Spleen (tissue), 11 donors: ENCODE measurements at regions not wholly inside any gene's neighbourhood (a gene's known extent, or its start where the extent isn't known, plus 50 kb on each side); places are given as distances from the start of the nearest gene placed in this dataset.

Experiments used
- DNase-seq: peaks from one replicate; pipeline ENCODE4 v3.0.0-alpha.2; 2020
- H3K27ac ChIP-seq, 8 donors: fragments of 200-600 bp; sonication (generic) in 7 of 8; 1 replicate in 4 of 8; 2 replicates in 4 of 8; pipeline versions ENCODE4 v1.5.0 to v1.8.0; 2016 to 2021; ENCODE audit warnings: inconsistent platforms in 4 of 8, mild to moderate bottlenecking in 4 of 8, moderate library complexity in 1 of 8
- H3K27me3 ChIP-seq, 7 donors: fragments of 200-600 bp; sonication (generic) in 6 of 7; replicated peaks in 1 of 7; 1 replicate in 4 of 7; 2 replicates in 3 of 7; pipeline versions ENCODE4 v1.5.0 to v1.8.0; 2016 to 2021; ENCODE audit warnings: inconsistent platforms in 3 of 7, mild to moderate bottlenecking in 1 of 7
- H3K36me3 ChIP-seq, 6 donors: fragments of 200-600 bp; sonication (generic) in 5 of 6; 1 replicate in 4 of 6; 2 replicates in 2 of 6; pipeline versions ENCODE4 v1.5.0 to v1.8.0; 2016 to 2021; ENCODE audit warnings: inconsistent platforms in 2 of 6
- H3K4me1 ChIP-seq, 6 donors: fragments of 200-600 bp; sonication (generic) in 5 of 6; 1 replicate in 3 of 6; 2 replicates in 3 of 6; pipeline versions ENCODE4 v1.5.0 to v1.8.0; 2016 to 2021; ENCODE audit warnings: inconsistent platforms in 3 of 6
- H3K4me3 ChIP-seq, 8 donors: fragments of 200-600 bp; sonication (generic) in 7 of 8; 1 replicate in 4 of 8; 2 replicates in 4 of 8; pipeline versions ENCODE4 v1.5.0 to v1.8.0; 2016 to 2021; ENCODE audit warnings: inconsistent platforms in 4 of 8, mild to moderate bottlenecking in 4 of 8, moderate library complexity in 2 of 8
- H3K9me3 ChIP-seq, 8 donors: fragments of 200-600 bp; sonication (generic) in 7 of 8; 1 replicate in 4 of 8; 2 replicates in 4 of 8; pipeline versions ENCODE4 v1.5.0 to v1.8.0; 2016 to 2021; ENCODE audit warnings: inconsistent platforms in 4 of 8
- POLR2A ChIP-seq, 3 donors: fragments of 450-650 bp; IDR thresholded peaks; one replicate each; pipeline ENCODE4 v1.5.1; 2017; ENCODE audit warnings: antibody characterized with exemption in 3 of 3, mild to moderate bottlenecking in 1 of 3
- POLR2AphosphoS5 ChIP-seq, 3 donors: sonication (generic); formaldehyde crosslinking; IDR thresholded peaks; one replicate each; pipeline ENCODE4 v1.5.1; 2017; ENCODE audit warnings: antibody characterized with exemption in 3 of 3
- WGBS, 5 donors: extraction: QIAGEN DNeasy Blood & Tissue Kit in 3 of 5; methylation state at CpG; one replicate each; pipeline versions ENCODE4 v1.1.5 to v1.1.7; 2013 to 2018; 5-methylcytosine and 5-hydroxymethylcytosine counted together
- intact Hi-C: fragments of 100-400 bp; cut with DNase I; formaldehyde crosslinking; loops from one replicate; pipeline ENCODE4 v1.15.0; 2023; ENCODE audit warnings: low total_unique reads
- TF ChIP-seq, protein P1 (sequence below), 11 experiments: fragments of 200-600 bp in 7 of 11; fragments of 450-650 bp in 4 of 11; sonication (generic) in 4 of 11; IDR thresholded peaks in 8 of 11; conservative IDR thresholded peaks in 3 of 11; 1 replicate in 7 of 11; 2 replicates in 4 of 11; pipeline versions ENCODE4 v1.4.0 to v1.8.0; 2016 to 2021; ENCODE audit warnings: antibody characterized with exemption in 11 of 11, inconsistent platforms in 4 of 11, mild to moderate bottlenecking in 1 of 11
- donor health status: healthy with polysubstance abuse.
- donor health status: DM: no; HTN: no; CAD: no; lungs with moderate emphysema.
- donor health status: DM: no; HTN: no; CAD: no.
- donor health status: Bipolar disorder and iron deficiency.
- donor health status: healthy.
- donor health status: DM: no; HTN: no; CAD: no.
- donor health status: DM: yes; HTN: yes; CAD: no.

DNA sequence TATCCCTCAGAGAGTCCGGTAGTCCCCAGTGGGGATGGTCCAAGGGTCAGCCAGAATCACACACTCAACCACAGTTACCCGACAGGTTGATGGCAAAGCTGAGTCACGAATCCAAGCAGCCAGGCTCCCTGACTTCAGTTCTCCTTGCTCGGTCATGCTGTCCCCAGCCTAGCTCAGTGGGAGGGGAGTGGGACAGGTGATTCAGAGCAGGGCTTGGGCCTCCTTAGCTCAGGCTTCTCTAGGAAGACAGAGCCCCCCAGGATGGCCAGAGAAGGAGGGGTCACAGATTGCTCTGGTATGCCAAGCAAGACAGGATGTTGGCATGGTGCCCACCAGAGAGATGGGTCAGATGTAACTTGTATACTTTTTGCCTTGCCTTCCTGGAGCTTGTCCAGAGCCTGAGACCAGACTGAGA, 66.5 kb downstream of the EFNB1 start:
- WGBS, 5 donors: 12 to 60% (median 31%) methylated on average over 4 of the region's 4 CpGs; no CpG with 5 or more reads in 1 of the 5 donors
- Histone ChIP-seq H3K4me3 (peak overlapping the region in 1 of 8 donors; percentile 49), H3K27me3 (peaks cover 0 to 11% (median 0%) of the 10 kb centered on the region in 7 donors), H3K4me1 (peaks cover 0 to 30% (median 15%) of the 10 kb centered on the region in 6 donors), H3K36me3 (no peaks in the 10 kb centered on the region), H3K27ac (peak overlapping the region in 7 of 8 donors; percentile 60 to 78 (median 72)), H3K9me3 (no peaks in the 10 kb centered on the region)
- no peak for DNase-seq
- intact Hi-C loops: no loop called here
- TF ChIP-seq, protein P1, sequence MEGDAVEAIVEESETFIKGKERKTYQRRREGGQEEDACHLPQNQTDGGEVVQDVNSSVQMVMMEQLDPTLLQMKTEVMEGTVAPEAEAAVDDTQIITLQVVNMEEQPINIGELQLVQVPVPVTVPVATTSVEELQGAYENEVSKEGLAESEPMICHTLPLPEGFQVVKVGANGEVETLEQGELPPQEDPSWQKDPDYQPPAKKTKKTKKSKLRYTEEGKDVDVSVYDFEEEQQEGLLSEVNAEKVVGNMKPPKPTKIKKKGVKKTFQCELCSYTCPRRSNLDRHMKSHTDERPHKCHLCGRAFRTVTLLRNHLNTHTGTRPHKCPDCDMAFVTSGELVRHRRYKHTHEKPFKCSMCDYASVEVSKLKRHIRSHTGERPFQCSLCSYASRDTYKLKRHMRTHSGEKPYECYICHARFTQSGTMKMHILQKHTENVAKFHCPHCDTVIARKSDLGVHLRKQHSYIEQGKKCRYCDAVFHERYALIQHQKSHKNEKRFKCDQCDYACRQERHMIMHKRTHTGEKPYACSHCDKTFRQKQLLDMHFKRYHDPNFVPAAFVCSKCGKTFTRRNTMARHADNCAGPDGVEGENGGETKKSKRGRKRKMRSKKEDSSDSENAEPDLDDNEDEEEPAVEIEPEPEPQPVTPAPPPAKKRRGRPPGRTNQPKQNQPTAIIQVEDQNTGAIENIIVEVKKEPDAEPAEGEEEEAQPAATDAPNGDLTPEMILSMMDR (IDR thresholded peaks at IDR 0.05 in 8 of 11, conservative IDR thresholded peaks at IDR 0.05 in 3 of 11): no peak
- TF ChIP-seq POLR2AphosphoS5 (IDR thresholded peaks at IDR 0.05) (no peak), POLR2A (IDR thresholded peaks at IDR 0.05) (no peak)

DNA sequence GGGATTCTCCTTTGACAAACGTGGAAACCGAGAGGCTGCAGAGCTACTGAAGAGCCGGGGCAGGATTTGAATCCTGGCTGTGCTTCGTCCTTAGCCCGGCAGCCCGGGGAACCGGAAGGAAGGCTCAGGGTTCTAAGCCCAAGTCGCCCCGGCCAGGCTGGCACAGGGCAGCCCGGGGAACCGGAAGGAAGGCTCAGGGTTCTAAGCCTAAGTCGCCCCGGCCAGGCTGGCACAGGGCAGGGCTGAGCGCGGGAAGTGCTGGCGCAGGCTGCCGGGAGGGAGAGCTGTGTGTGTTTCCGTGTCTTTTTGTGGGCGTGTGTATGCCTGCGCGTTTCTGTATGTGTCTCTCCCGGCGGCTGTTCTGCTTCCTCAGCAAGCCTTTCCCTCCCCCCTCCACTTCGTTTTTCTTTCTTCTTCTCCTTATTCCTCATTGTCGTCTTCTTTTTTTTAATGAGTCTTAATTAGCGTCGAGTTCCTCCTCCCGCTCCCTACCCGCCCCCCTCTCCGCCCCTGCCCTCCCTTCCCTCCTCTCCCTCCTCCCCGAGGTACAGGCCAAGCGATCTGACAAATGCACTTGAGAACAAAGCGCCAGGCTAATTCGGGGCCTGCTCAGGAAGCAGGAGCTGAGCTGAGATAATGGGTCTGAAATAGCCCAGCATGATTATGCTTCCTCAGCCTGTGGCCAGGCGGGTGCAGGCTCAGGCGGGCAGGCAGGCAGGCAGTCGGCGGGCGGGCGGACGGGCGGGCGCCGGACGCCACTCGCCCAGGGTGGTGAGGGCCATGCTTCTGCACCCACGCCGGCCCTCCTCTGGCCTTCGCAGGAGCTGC, 65.9 kb downstream of the EFNB1 start:
- 6 to 43% (median 14%) methylated on average over 22 to 49 of the region's 49 CpGs for WGBS, 5 donors
- intact Hi-C loops: no loop called here
- Histone ChIP-seq H3K9me3 (no peaks in the 10 kb centered on the region), H3K27me3 (peaks cover 0 to 11% (median 0%) of the 10 kb centered on the region in 7 donors), H3K27ac (peak overlapping the region in 7 of 8 donors; percentile 60 to 78 (median 72)), H3K4me3 (peak overlapping the region in 4 of 8 donors; percentile 2 to 49 (median 11)), H3K4me1 (peaks cover 0 to 30% (median 15%) of the 10 kb centered on the region in 6 donors), H3K36me3 (no peaks in the 10 kb centered on the region)
- DNase-seq: peak; percentile 86
- TF ChIP-seq, protein P1 (IDR thresholded peaks at IDR 0.05 in 8 of 11, conservative IDR thresholded peaks at IDR 0.05 in 3 of 11): no peak
- peak; percentile 27 to 71 (median 58) for TF ChIP-seq POLR2AphosphoS5 (IDR thresholded peaks at IDR 0.05)

DNA sequence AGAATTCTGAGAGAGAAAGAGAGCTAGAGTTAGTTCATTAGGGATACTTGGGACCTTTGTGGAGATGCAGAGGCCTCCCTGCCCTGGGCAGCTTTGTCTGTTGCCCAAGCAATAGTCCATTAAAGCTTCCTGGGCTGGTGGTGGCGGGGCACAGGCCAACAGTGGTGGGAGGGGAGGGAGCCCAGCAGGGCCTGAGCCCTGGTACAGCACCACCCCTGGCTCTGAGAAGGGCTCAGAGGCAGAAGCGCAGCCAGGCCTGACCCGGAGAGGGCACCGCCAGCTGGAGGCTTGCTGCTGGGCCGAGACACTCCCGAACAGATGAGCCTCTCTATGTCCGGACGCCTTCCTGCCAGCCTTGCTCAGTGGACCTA, 65.3 kb downstream of the EFNB1 start:
- Histone ChIP-seq H3K27ac (peak overlapping the region in 7 of 8 donors; percentile 60 to 78 (median 72)), H3K36me3 (no peaks in the 10 kb centered on the region), H3K4me3 (peak overlapping the region in 1 of 8 donors; percentile 49), H3K9me3 (no peaks in the 10 kb centered on the region), H3K27me3 (peaks cover 0 to 12% (median 0%) of the 10 kb centered on the region in 7 donors), H3K4me1 (peaks cover 0 to 30% (median 15%) of the 10 kb centered on the region in 6 donors)
- 36 to 67% (median 57%) methylated on average over 1 to 8 of the region's 8 CpGs for WGBS, 5 donors
- TF ChIP-seq, protein P1 (IDR thresholded peaks at IDR 0.05 in 8 of 11, conservative IDR thresholded peaks at IDR 0.05 in 3 of 11): no peak
- no peak for TF ChIP-seq POLR2AphosphoS5 (IDR thresholded peaks at IDR 0.05)
- intact Hi-C loops: no loop called here
- no peak for DNase-seq

DNA sequence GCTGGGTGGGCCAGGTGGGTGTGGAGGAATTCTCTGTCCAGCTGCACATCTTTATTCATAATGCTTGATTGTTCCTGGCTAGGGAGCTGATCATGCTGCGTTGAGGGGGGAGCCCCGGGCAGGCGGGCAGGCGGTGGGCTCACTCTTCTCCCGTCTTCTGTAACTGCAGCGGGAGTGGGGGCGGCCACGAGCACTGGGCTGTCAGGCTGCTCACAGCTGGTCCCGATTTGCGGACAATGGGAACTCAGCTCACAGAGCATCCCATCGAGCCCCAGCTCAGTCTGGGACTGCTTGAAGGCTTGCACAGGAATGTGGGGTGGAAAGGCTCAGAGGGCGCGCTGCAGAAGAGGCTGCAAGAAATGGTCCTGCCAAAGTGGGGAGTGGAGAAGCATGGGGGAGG, 63.8 kb downstream of the EFNB1 start:
- no peak for TF ChIP-seq POLR2A (IDR thresholded peaks at IDR 0.05)
- no peak for TF ChIP-seq POLR2AphosphoS5 (IDR thresholded peaks at IDR 0.05)
- TF ChIP-seq, protein P1 (IDR thresholded peaks at IDR 0.05 in 8 of 11, conservative IDR thresholded peaks at IDR 0.05 in 3 of 11): no peak
- no peak for DNase-seq

More for the DNA sequence above, 63.8 kb downstream of the EFNB1 start:
- H3K36me3 ChIP-seq: no peaks in the 10 kb centered on the region
- intact Hi-C loops: no loop called here
- H3K4me3 ChIP-seq: no peak overlapping the region
- 82 to 96% (median 87%) methylated on average over 5 to 13 of the region's 13 CpGs for WGBS, 5 donors
- peaks cover 0 to 23% (median 0%) of the 10 kb centered on the region in 7 donors for H3K27me3 ChIP-seq
- H3K27ac ChIP-seq: no peak overlapping the region
- peaks cover 0 to 30% (median 15%) of the 10 kb centered on the region in 6 donors for H3K4me1 ChIP-seq
- no peaks in the 10 kb centered on the region for H3K9me3 ChIP-seq
